GM12878 (cell line): ENCODE measurements at regions not wholly inside any gene's neighbourhood (a gene's known extent, or its start where the extent isn't known, plus 50 kb on each side); places are given as distances from the start of the nearest gene placed in this dataset.

Source experiments
- ATAC-seq: fragments of 200-7000 bp; cut with Tn5 transposase; 3 replicates; pipeline ENCODE4 v1.9.1; 2020; ENCODE audit warnings: mild to moderate bottlenecking, moderate library complexity
- BruUV-seq: library from RNA; stranded (reverse); fragments of 400-500 nt; replicated peaks from 2 replicates; lab custom pipeline; 2021; lab: Mats Ljungman, UMichigan
- CTCF ChIA-PET: fragments of 300-600 bp; sonication (Branson Sonifier 250); formaldehyde crosslinking; extraction: SDS; loops from one replicate; lab custom pipeline; 2021; ENCODE audit warnings: inconsistent platforms; lab: Yijun Ruan, JAX
- POLR2A ChIA-PET: fragments of 350-600 bp; formaldehyde crosslinking; extraction: SDS; loops from one replicate; lab custom pipeline; 2021; ENCODE audit warnings: inconsistent platforms; lab: Charles Lee
- RAD21 ChIA-PET: fragments of 300-600 bp; sonication (Branson Sonifier 250); formaldehyde crosslinking; loops from one replicate; lab custom pipeline; 2023; ENCODE audit warnings: antibody characterized with exemption; ENCODE audit not compliant: unreplicated experiment; lab: Charles Lee
- SMC1A ChIA-PET: fragments of 300-600 bp; sonication (Branson Sonifier 250); formaldehyde crosslinking; loops from one replicate; lab custom pipeline; 2023; ENCODE audit not compliant: unreplicated experiment, uncharacterized antibody; lab: Charles Lee
- DNase-seq: peaks from one replicate; pipeline ENCODE4 v3.0.0-alpha.2; 2011; ENCODE audit warnings: low read depth, low spot score
- FAIRE-seq: peaks from 3 replicates; lab custom pipeline; 2011; peaks lifted over from hg19 to GRCh38; lab: Jason Lieb, UNC
- H2AFZ ChIP-seq: 2 replicates; pipeline ENCODE4 v1.6.0; 2011; ENCODE audit warnings: low read depth, low read length, control low read depth; ENCODE audit not compliant: control insufficient read depth
- H3K27ac ChIP-seq: 2 replicates; pipeline ENCODE4 v1.5.1; 2011; ENCODE audit warnings: control low read depth; ENCODE audit not compliant: control insufficient read depth, insufficient read depth
- H3K27me3 ChIP-seq, 2 experiments: replicated peaks in 1 of 2; 2 replicates each; pipeline versions ENCODE4 v1.6.0 to v1.6.1; 2011; ENCODE audit warnings: low read length in 1 of 2; ENCODE audit not compliant: control insufficient read depth in 2 of 2, insufficient read depth in 2 of 2
- H3K36me3 ChIP-seq, 2 experiments: 2 replicates each; pipeline ENCODE4 v1.5.1; 2011; ENCODE audit warnings: low read length in 1 of 2; ENCODE audit not compliant: control insufficient read depth in 2 of 2, insufficient read depth in 2 of 2
- H3K4me1 ChIP-seq: 2 replicates; pipeline ENCODE4 v1.6.1; 2011; ENCODE audit warnings: mild to moderate bottlenecking, low read length, moderate library complexity, mixed read lengths; ENCODE audit not compliant: control insufficient read depth, insufficient read depth
- H3K4me2 ChIP-seq: 2 replicates; pipeline ENCODE4 v1.6.0; 2011; ENCODE audit warnings: control low read depth; ENCODE audit not compliant: control insufficient read depth, insufficient read depth
- H3K4me3 ChIP-seq: fragments of 200-600 bp; sonication (generic); 2 replicates; pipeline ENCODE4 v1.5.1; 2016
- H3K79me2 ChIP-seq: 2 replicates; pipeline ENCODE4 v1.6.0; 2011; ENCODE audit warnings: low read length; ENCODE audit not compliant: control insufficient read depth, insufficient read depth
- H3K9ac ChIP-seq: 2 replicates; pipeline ENCODE4 v1.8.0; 2011; ENCODE audit warnings: low read length, control low read depth, mixed read lengths; ENCODE audit not compliant: control insufficient read depth, insufficient read depth
- H3K9me3 ChIP-seq: replicated peaks from 3 replicates; pipeline ENCODE4 v1.5.1; 2011; ENCODE audit warnings: mild to moderate bottlenecking, low read length; ENCODE audit not compliant: control insufficient read depth, insufficient read depth
- H4K20me1 ChIP-seq: 2 replicates; pipeline ENCODE4 v1.6.0; 2011; ENCODE audit not compliant: control insufficient read depth, insufficient read depth
- BCL11A ChIP-seq: IDR thresholded peaks from 2 replicates; pipeline ENCODE4 v1.6.1; 2011; ENCODE audit warnings: low read depth, low read length
- EGR1 ChIP-seq, 2 experiments: IDR thresholded peaks; 1 replicate in 1 of 2; 2 replicates in 1 of 2; pipeline ENCODE4 v1.6.1; 2011 to 2012; ENCODE audit warnings: low read depth in 2 of 2, low read length in 2 of 2, borderline replicate concordance in 1 of 2, mild to moderate bottlenecking in 1 of 2, moderate library complexity in 1 of 2
- JUND ChIP-seq: IDR thresholded peaks from 2 replicates; pipeline ENCODE4 v1.6.1; 2012; ENCODE audit warnings: low read depth, mild to moderate bottlenecking, low read length, improper control_type of control experiment, moderate library complexity
- NFIC ChIP-seq: IDR thresholded peaks from 2 replicates; pipeline ENCODE4 v1.6.1; 2012; ENCODE audit warnings: low read depth, mild to moderate bottlenecking, inconsistent platforms, low read length, moderate library complexity
- POLR2A ChIP-seq: IDR thresholded peaks from 2 replicates; pipeline ENCODE4 v1.6.1; 2011; ENCODE audit warnings: low read depth, mild to moderate bottlenecking, low read length
- RAD51 ChIP-seq: fragments of 450-650 bp; IDR thresholded peaks from 2 replicates; pipeline ENCODE4 v1.6.1; 2016; ENCODE audit warnings: moderate library complexity, mild to moderate bottlenecking, inconsistent platforms
- USF2 ChIP-seq: IDR thresholded peaks from 2 replicates; pipeline ENCODE4 v1.6.1; 2011; ENCODE audit warnings: low read depth, low read length, improper control_type of control experiment, borderline replicate concordance
- ZBTB11 ChIP-seq: fragments of 450-650 bp; formaldehyde crosslinking; IDR thresholded peaks from 2 replicates; pipeline ENCODE4 v1.5.0; 2022; ENCODE audit warnings: mild to moderate bottlenecking, missing genetic modification characterization
- ZNF217 ChIP-seq: fragments of 450-650 bp; IDR thresholded peaks from 2 replicates; pipeline ENCODE4 v1.6.1; 2017; ENCODE audit warnings: antibody characterized with exemption, mild to moderate bottlenecking
- WGBS: methylation state at CpG from one replicate; pipeline ENCODE4 v1.1.6; 2016; ENCODE audit warnings: low lambda C conversion rate; ENCODE audit not compliant: insufficient replicate concordance, insufficient coverage; ENCODE audit errors: missing lambda C conversion rate; 5-methylcytosine and 5-hydroxymethylcytosine counted together
- in situ Hi-C: fragments of 300-500 bp; cut with MboI; formaldehyde crosslinking; loops from 9 replicates; pipeline ENCODE4 v1.14.3; 2018; ENCODE audit warnings: mixed read lengths
- intact Hi-C: fragments of 100-400 bp; cut with micrococcal nuclease; formaldehyde crosslinking; loops from one replicate; pipeline ENCODE4 v1.14.2; 2022; ENCODE audit not compliant: unreplicated experiment
- TF ChIP-seq, protein P1 (sequence below): fragments of 450-650 bp; IDR thresholded peaks from 2 replicates; pipeline ENCODE4 v1.6.1; 2016; ENCODE audit warnings: mild to moderate bottlenecking

- intact Hi-C loops, result no loop called here
- no peak for FAIRE-seq
- ChIA-PET SMC1A (interaction anchor here (0.7 to 1.4 kb wide), 2 partner anchors 12 to 1743 kb away, joined by 3 read pairs; no protein-coding TSS in a partner anchor), RAD21 (no interaction called here), CTCF (interaction anchor here (1.7 kb wide), 1 partner anchor 9 kb away, joined by 3 read pairs; no protein-coding TSS in a partner anchor), POLR2A (no interaction called here)
- no peak for ATAC-seq
- 49% methylated on average over 7 of the region's 7 CpGs for WGBS
- Histone ChIP-seq H3K9ac (no peak overlapping the region), H3K4me2 (no peak overlapping the region), H3K27ac (no peak overlapping the region), H2AFZ (peak overlapping the region; percentile 31), H3K79me2 (no peaks in the 10 kb centered on the region), H3K4me3 (no peak overlapping the region), H3K27me3 (no peaks in the 10 kb centered on the region), H4K20me1 (no peaks in the 10 kb centered on the region), H3K4me1 (no peaks in the 10 kb centered on the region), H3K9me3 (no peaks in the 10 kb centered on the region), H3K36me3 (no peaks in the 10 kb centered on the region)
- no peak for TF ChIP-seq NFIC
- no peak for DNase-seq
- in situ Hi-C loops, result no loop called here
- BruUV-seq, result no TSS peak
Observed at GRCh38 chr6:139648430-139649000, 274.1 kb upstream of the CITED2 start.

DNA sequence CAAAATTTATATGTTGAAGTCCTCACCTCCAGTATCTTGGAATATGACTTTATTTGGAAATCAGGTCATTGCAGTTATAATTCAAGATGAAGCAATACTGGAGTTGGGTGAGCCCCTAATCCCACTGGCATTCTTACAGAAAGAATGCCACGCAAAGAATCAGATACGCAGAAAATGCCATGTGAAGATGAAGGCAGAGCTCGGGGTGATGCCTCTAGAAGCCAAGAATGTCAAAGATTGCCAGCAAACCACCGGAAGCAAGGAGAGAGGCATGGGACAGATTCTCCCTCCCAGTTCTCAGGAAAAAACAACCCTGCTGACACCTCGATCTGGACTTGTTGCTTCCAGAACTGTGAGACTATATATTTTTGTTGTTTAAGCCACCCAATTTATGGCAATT is 273.4 kb upstream of the CITED2 start:
- H3K4me1 ChIP-seq, result no peaks in the 10 kb centered on the region
- no peaks in the 10 kb centered on the region for H3K27me3 ChIP-seq
- no peak for DNase-seq
- H4K20me1 ChIP-seq, result no peaks in the 10 kb centered on the region
- no peak for ATAC-seq
- H3K4me2 ChIP-seq, result no peak overlapping the region
- in situ Hi-C loops, result no loop called here
- H3K4me3 ChIP-seq, result no peak overlapping the region
- no peak overlapping the region for H2AFZ ChIP-seq
- WGBS, result 41% methylated on average over 5 of the region's 5 CpGs
- no peaks in the 10 kb centered on the region for H3K36me3 ChIP-seq
- no peaks in the 10 kb centered on the region for H3K9me3 ChIP-seq
- POLR2A ChIA-PET, result no interaction called here
- CTCF ChIA-PET, result interaction anchor here (1.7 kb wide), 1 partner anchor 10 kb away, joined by 3 read pairs; no protein-coding TSS in a partner anchor
- H3K79me2 ChIP-seq, result no peaks in the 10 kb centered on the region
- H3K27ac ChIP-seq, result no peak overlapping the region
- intact Hi-C loops, result no loop called here
- SMC1A ChIA-PET, result no interaction called here
- RAD21 ChIA-PET, result no interaction called here
- H3K9ac ChIP-seq, result no peak overlapping the region
- BruUV-seq, result no TSS peak
- FAIRE-seq, result no peak
- TF ChIP-seq ZBTB11 (CRISPR knock-in tag) (no peak), RAD51 (no peak), BCL11A (no peak), JUND (no peak), USF2 (no peak), EGR1 (IDR thresholded peaks at IDR 0.05; ENCODE audit: borderline replicate concordance in 1 of 2, low read depth in 2 of 2, low read length in 2 of 2) (no peak), ZNF217 (no peak), POLR2A (no peak)
- TF ChIP-seq, protein P1, sequence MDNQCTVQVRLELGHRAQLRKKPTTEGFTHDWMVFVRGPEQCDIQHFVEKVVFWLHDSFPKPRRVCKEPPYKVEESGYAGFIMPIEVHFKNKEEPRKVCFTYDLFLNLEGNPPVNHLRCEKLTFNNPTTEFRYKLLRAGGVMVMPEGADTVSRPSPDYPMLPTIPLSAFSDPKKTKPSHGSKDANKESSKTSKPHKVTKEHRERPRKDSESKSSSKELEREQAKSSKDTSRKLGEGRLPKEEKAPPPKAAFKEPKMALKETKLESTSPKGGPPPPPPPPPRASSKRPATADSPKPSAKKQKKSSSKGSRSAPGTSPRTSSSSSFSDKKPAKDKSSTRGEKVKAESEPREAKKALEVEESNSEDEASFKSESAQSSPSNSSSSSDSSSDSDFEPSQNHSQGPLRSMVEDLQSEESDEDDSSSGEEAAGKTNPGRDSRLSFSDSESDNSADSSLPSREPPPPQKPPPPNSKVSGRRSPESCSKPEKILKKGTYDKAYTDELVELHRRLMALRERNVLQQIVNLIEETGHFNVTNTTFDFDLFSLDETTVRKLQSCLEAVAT, result no peak
